Upper lobe of left lung (tissue), 4 donors: ENCODE measurements at regions not wholly inside any gene's neighbourhood (a gene's known extent, or its start where the extent isn't known, plus 50 kb on each side); places are given as distances from the start of the nearest gene placed in this dataset.

ENCODE experiments used
- CTCF ChIP-seq, 6 experiments: fragments of 450-650 bp in 4 of 6; fragments of 200-600 bp in 2 of 6; sonication (generic) in 2 of 6; IDR thresholded peaks; one replicate each; pipeline ENCODE4 v1.5.1; 2016 to 2019; ENCODE audit warnings: antibody characterized with exemption in 6 of 6
- POLR2A ChIP-seq, 4 donors: fragments of 450-650 bp; IDR thresholded peaks; one replicate each; pipeline ENCODE4 v1.5.1; 2016 to 2017; ENCODE audit warnings: antibody characterized with exemption in 4 of 4, mild to moderate bottlenecking in 2 of 4
- POLR2AphosphoS5 ChIP-seq, 2 donors: sonication (generic); formaldehyde crosslinking; IDR thresholded peaks; one replicate each; pipeline ENCODE4 v1.5.1; 2017; ENCODE audit warnings: antibody characterized with exemption in 2 of 2

GRCh38 chrX:129193357-129193756 is 329.9 kb downstream of the SMARCA1 start:
- TF ChIP-seq POLR2A (IDR thresholded peaks at IDR 0.05) (no peak), CTCF (IDR thresholded peaks at IDR 0.05) (no peak), POLR2AphosphoS5 (IDR thresholded peaks at IDR 0.05) (no peak)
